ENCODE measurements at regions not wholly inside any gene's neighbourhood (a gene's known extent, or its start where the extent isn't known, plus 50 kb on each side); places are given as distances from the start of the nearest gene placed in this dataset.

DNA sequence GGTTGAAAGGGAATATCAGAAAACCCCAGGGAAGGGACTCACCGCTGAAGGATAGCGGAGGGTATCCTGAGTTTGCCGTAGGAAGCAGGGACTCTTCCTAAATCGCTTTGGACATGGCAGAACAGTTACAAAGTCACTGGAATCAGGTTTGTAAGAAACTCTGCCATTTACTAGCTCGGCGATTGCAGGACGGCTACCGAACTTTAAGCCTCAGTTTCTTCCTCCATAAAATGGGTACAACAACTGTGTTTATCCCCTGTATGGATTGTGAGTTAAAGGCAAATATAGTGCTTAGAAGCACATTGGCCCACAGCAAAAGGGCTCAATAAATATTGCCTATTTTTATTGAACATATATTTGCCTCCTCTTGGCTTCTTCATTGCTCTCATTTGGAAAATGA is 90.6 kb downstream of the MAF start:
- intact Hi-C loops (cut with DNase I) = no loop called here
- TF ChIP-seq, protein P1, sequence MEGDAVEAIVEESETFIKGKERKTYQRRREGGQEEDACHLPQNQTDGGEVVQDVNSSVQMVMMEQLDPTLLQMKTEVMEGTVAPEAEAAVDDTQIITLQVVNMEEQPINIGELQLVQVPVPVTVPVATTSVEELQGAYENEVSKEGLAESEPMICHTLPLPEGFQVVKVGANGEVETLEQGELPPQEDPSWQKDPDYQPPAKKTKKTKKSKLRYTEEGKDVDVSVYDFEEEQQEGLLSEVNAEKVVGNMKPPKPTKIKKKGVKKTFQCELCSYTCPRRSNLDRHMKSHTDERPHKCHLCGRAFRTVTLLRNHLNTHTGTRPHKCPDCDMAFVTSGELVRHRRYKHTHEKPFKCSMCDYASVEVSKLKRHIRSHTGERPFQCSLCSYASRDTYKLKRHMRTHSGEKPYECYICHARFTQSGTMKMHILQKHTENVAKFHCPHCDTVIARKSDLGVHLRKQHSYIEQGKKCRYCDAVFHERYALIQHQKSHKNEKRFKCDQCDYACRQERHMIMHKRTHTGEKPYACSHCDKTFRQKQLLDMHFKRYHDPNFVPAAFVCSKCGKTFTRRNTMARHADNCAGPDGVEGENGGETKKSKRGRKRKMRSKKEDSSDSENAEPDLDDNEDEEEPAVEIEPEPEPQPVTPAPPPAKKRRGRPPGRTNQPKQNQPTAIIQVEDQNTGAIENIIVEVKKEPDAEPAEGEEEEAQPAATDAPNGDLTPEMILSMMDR (IDR thresholded peaks at IDR 0.05) = no peak
- TF ChIP-seq POLR2A (IDR thresholded peaks at IDR 0.05) = no peak
- H3K9me3 ChIP-seq = no peaks in the 10 kb centered on the region
- H3K36me3 ChIP-seq (replicated peaks in 1 of 2; ENCODE audit: insufficient read depth in 1 of 2, low read depth in 2 of 2) = no peaks in the 10 kb centered on the region
- no peak overlapping the region for H3K27ac ChIP-seq
- DNase-seq (no peak), ATAC-seq (no peak)
- no peaks in the 10 kb centered on the region for H3K4me1 ChIP-seq
- H3K4me3 ChIP-seq = no peak overlapping the region
- 95% methylated on average over 8 of the region's 8 CpGs for WGBS, 2 donors
- no peaks in the 10 kb centered on the region for H3K27me3 ChIP-seq

DNA sequence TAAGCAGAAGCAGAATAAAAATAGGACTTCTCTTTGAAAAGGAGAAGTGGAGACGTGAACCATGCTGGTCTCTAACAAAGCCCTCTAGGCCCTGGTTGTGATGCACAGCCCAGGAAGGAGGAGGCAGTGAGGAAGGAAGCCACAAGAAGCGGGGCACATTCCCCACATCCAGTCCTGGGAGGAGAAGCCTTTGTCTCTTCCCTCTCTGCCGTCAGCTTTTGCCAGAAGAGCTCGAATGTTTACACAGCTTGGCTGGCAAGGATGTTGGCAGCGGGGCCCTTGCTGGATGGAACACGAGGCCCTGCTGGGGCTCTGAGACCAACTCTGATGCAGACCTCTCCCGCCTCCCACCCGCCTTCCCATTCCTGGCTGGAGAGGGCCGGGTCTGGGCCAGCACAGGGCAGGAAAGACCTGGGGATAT is 91.3 kb downstream of the MAF start:
- Histone ChIP-seq H3K36me3 (replicated peaks in 1 of 2; ENCODE audit: insufficient read depth in 1 of 2, low read depth in 2 of 2) (no peaks in the 10 kb centered on the region), H3K27ac (no peak overlapping the region), H3K4me3 (no peak overlapping the region), H3K27me3 (no peaks in the 10 kb centered on the region), H3K4me1 (no peaks in the 10 kb centered on the region), H3K9me3 (no peaks in the 10 kb centered on the region)
- TF ChIP-seq, protein P1 (IDR thresholded peaks at IDR 0.05) = no peak
- DNase-seq (peak in 3 of 4 donors; percentile 16 to 48 (median 28)), ATAC-seq (no peak)
- intact Hi-C loops (cut with DNase I) = no loop called here
- 50 to 58% methylated on average over 9 of the region's 9 CpGs for whole genome bisulfite sequencing, 2 donors

DNA sequence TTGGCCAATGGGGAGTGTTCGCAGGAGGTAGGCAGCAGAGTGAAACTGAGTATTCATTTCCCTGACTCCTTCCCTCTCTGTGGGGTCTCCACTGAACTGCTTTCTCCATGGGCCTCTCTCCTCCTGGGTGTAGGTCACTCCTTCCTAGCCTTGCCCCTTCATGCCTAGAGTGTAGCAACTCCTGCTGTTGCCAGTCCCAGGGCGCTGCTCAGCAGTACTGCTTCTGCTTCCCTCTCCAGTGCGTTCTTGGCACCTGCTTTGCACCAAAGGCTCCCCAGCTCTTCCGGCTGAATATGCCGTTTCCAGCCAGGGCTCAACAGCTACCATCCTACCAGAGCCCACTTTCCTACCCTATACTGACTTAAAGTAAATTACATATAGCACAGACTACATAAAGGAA is 92.2 kb downstream of the MAF start:
- no peak overlapping the region for H3K27ac ChIP-seq

DNA sequence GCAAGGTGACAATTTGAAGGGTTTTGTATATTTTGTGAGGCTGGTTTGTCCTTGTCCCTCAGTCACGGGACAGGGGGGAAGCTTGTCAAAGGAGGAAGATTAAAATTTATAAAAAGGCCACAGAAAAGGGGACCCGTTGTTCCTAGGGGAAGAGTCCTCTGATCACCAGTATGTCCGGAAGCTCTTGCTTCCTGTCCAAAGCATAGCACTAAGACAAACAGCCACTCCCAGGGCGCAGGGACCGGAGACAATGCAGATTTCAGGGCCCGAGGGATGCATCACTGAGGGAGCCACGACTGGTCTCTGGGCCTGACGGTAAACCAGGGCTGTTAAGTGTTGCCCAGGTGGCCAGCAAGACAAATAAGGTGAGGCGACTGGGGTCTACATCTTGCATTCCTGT is 95.2 kb downstream of the MAF start:
- no peak for ATAC-seq
- no peak overlapping the region for H3K4me3 ChIP-seq
- intact Hi-C loops (cut with DNase I) = no loop called here
- H3K27me3 ChIP-seq = no peaks in the 10 kb centered on the region
- TF ChIP-seq, protein P1 (IDR thresholded peaks at IDR 0.05) = no peak
- TF ChIP-seq POLR2A (IDR thresholded peaks at IDR 0.05) = no peak
- H3K27ac ChIP-seq = no peak overlapping the region
- peak in 1 of 4 donors; percentile 16 for DNase-seq
- 53 to 69% methylated on average over 9 of the region's 9 CpGs for WGBS, 2 donors
- no peaks in the 10 kb centered on the region for H3K36me3 ChIP-seq (replicated peaks in 1 of 2; ENCODE audit: insufficient read depth in 1 of 2, low read depth in 2 of 2)
- no peaks in the 10 kb centered on the region for H3K4me1 ChIP-seq
- H3K9me3 ChIP-seq = no peaks in the 10 kb centered on the region

More for the DNA sequence above, 92.2 kb downstream of the MAF start:
- Histone ChIP-seq H3K4me1 (no peaks in the 10 kb centered on the region), H3K9me3 (no peaks in the 10 kb centered on the region), H3K4me3 (no peak overlapping the region), H3K27me3 (no peaks in the 10 kb centered on the region), H3K36me3 (replicated peaks in 1 of 2; ENCODE audit: insufficient read depth in 1 of 2, low read depth in 2 of 2) (no peaks in the 10 kb centered on the region)
- intact Hi-C loops (cut with DNase I) = no loop called here
- no peak for TF ChIP-seq POLR2A (IDR thresholded peaks at IDR 0.05)
- TF ChIP-seq, protein P1 (IDR thresholded peaks at IDR 0.05) = no peak
- DNase-seq (no peak), ATAC-seq (no peak)
- 86% methylated on average over 5 of the region's 5 CpGs for WGBS, 2 donors

DNA sequence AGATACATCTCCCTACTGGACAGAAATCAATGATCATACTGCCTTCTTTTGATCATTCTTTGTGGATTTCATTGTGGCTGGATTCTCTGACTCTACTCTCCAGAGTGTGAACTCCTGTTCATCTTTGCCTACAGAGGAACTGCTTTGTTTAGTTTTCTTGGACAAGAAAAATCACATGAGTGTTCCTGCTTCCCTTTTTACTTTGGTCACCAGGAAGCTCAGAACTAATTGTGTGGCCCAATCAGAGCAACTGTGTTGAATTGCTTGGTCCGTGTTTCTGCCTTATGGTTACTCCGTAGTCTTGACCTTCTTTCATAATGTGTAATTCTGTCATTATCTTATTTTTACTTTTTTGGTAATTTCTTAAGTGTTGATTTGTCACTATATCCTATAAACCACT is 97.0 kb downstream of the MAF start:
- DNase-seq (no peak), ATAC-seq (no peak)
- H3K36me3 ChIP-seq (replicated peaks in 1 of 2; ENCODE audit: insufficient read depth in 1 of 2, low read depth in 2 of 2) = no peaks in the 10 kb centered on the region
- 60 to 81% methylated on average over 2 of the region's 2 CpGs for WGBS, 2 donors
- no peaks in the 10 kb centered on the region for H3K27me3 ChIP-seq
- H3K4me1 ChIP-seq = no peaks in the 10 kb centered on the region
- no peak overlapping the region for H3K27ac ChIP-seq
- intact Hi-C loops (cut with DNase I) = no loop called here
- H3K9me3 ChIP-seq = no peaks in the 10 kb centered on the region
- TF ChIP-seq, protein P1 (IDR thresholded peaks at IDR 0.05) = no peak
- TF ChIP-seq POLR2A (IDR thresholded peaks at IDR 0.05) = no peak
- no peak overlapping the region for H3K4me3 ChIP-seq

Measured in body of pancreas (tissue), 4 donors.